GM18517 (cell line): ENCODE measurements at regions not wholly inside any gene's neighbourhood (a gene's known extent, or its start where the extent isn't known, plus 50 kb on each side); places are given as distances from the start of the nearest gene placed in this dataset.
"Not testable (repeated sequence)": the region's sequence is repeated elsewhere in the genome, so short reads cannot be mapped to it uniquely, and the experiment has no call there.

Experiments used
- ATAC-seq: cut with Tn5 transposase; IDR thresholded peaks from one replicate; pipeline ENCODE4 v1.9.1; 2021; ENCODE audit warnings: mild to moderate bottlenecking, moderate library complexity; ENCODE audit not compliant: unreplicated experiment

- ATAC-seq, result no peak
Measured at GRCh38 chr6:145073811-145074210, 661.5 kb downstream of the EPM2A start.

DNA sequence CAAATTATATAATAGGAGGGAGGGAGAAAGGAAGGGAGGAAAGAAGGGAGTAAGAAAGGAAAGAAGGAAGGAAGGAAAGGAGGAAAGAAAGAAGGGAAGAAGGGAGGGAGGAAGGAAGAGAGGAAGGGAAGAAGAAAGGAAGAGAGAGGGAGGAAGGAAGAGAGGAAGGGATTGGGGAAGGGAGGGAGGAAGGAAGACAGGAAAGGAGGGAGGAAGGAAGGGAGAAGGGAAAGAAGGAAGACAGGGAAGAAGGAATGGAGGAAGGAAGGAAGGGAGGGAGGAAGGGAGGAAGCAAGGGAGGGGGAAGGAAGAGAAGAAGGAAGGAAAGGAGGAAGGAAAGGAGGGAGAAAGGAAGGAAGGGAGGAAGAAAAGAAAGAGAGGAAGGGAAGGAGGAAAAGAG, 660.5 kb downstream of the EPM2A start:
- no peak for ATAC-seq

- no peak for ATAC-seq
Measured at GRCh38 chr6:145075425-145075824, 659.9 kb downstream of the EPM2A start.

- no peak for ATAC-seq
Measured at GRCh38 chr6:145076115-145076841, 659.0 kb downstream of the EPM2A start.

- no peak for ATAC-seq
Measured at GRCh38 chr6:145077382-145077781, 657.9 kb downstream of the EPM2A start.

- ATAC-seq, result no peak
Measured at GRCh38 chr6:145080651-145081050, 654.7 kb downstream of the EPM2A start.

DNA sequence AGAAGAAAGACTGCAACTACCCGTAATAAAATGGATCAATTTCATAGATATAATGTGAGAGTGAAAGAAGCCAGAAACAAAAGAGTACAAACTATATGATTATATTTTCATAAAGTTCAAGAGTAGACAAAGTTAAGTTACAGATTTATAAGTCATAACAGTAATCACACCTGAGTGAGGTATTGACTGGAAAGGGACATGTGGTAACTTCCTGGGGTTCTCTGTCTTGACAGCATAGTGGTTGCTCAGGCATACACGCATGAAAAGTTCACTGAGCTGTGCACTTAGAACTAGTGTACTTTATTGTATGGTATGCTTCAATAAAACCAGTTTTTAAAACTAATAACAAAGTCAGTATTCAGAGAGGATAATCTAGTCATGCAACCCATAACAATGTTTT, 653.6 kb downstream of the EPM2A start:
- no peak for ATAC-seq

- no peak for ATAC-seq
Measured at GRCh38 chr6:145082359-145082758, 653.0 kb downstream of the EPM2A start.

- no peak for ATAC-seq
Measured at GRCh38 chr6:145086197-145086596, 649.1 kb downstream of the EPM2A start.

DNA sequence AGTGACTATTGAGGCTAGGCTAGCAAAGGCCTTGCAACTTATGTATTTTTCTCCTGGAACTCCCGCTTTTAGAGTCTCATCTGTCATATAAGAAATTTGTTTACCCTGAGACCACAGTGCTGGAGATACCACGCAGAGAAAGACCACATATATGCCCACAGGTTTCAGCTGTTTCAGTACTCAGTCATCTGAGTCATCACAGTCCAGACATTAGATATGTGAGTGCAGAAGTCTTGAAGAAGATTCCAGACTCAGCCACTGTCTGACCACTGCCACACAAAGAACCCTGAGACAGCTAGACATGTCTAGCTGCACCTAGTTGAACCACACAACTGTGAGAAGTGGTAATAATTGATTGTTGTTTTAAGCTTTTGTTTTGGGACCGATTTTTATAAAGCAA, 648.3 kb downstream of the EPM2A start:
- ATAC-seq, result no peak

DNA sequence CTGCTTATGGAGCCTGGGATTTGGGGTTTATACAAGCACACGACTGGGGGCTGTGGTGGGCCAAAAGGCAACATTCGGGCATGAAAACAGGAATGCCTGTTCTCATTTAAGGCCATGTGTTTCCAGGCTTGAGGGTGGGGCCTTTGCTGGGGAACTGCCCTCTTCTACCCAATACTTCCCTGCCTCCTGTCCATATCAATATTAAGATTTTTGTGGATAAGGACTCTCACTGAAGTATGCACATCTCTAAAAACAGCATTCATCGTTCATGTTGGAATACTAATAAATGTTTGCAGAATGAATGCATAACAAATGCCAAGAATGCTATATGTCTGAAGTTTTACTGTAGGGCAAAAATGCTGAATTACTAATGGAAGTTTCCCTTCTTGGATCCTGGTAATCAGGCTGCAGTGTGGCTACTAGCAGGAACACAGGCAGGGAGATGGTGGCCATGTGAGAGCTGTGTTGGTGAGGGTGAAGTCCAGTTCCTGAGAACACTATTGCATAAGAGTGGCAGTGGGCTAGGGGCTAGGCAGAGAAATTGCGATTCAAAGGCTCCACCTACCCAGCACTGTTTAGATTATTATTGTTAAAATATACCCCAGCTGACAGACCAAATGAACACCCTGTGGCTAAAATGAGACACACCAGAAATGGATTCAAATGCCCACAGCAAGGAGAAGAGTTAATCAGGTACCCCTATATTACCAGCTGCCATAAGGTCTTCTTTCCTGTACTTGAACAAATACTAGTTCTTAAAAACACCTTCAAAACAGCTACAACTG, 644.3 kb downstream of the EPM2A start:
- ATAC-seq, result no peak

DNA sequence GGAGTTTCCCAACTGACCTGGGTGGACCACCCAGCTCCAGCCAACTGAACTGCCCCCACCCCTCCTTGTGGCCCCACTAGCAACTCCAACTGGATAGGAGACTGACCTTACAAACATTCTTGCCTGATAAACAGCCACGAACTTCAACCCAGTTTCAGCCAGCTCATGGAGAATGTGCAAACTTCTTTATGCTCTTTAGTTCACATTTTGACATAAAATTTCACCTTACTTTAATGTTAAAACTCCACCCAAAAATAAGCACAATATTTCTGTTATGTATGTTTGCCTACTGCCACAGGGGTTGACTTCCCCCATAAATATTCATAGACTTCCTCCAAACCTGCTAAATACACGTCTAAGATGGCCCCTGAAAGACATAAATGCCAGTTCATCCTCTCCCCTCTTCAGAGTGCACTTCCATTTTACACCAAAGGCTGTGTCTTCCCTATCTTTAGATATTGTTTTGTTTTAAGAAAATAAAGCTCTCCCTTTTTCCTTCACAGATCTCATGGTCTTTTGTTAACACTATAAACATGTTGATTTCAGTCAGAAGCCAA, 643.7 kb downstream of the EPM2A start:
- no peak for ATAC-seq

DNA sequence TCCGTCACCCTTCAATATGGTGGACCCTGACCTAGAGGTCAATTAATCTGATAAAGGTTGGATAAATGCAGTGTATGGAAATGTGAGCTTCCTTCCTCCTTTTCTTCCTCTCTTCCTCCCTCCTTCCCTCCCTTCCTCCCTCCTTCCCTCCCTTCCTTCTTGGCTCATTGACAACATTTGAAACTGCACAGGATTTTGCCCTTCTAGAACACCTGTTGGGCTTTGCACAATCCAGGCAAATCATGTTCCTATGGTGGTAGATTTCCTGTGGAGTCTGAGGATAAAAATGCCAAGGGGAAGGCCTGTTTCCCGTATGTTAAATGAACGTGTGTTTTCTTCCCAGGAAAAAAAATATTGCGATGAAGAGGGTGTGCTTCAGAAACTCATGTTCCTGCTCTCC, 642.8 kb downstream of the EPM2A start:
- no peak for ATAC-seq

GRCh38 chr6:145093226-145093625, 642.1 kb downstream of the EPM2A start:
- no peak for ATAC-seq

DNA sequence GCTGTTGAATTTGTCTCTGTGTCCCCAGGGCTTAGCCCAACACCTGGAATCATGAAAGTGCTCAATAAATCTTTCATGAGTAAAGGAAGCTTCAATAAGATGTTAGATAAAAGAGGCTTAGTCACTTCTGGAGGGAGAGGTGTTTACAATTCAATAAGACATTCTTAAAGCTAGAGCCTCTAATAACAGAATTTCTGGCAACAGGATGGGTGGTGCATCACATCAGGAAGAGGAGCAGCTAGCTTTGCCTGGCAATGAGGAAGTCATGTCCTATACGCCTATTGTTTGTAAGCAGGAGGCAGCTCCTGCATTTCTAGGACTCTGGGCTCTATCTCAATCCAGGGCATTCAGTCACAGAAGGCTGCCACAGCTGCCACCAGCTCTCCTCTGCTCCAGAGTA, 638.5 kb downstream of the EPM2A start:
- no peak for ATAC-seq

DNA sequence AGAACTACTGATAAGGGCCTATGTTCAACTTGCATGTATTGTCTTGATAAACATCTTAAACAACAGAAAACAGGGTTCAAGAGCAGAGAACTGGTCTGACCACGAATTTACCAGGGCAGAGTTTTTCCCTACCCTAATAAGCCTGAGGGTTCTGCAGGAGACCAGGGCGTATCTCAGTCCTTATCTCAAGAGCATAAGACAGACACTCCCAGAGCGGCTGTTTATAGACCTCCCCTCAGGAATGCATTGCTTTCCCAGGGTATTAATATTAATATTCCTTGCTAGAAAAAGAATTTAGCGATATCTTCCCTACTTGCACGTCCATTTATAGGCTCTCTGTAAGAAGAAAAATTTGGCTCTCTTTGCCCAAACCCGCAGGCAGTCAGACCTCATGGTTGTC, 637.2 kb downstream of the EPM2A start:
- not testable (repeated sequence) for ATAC-seq

GRCh38 chr6:145099713-145100112, 635.6 kb downstream of the EPM2A start:
- ATAC-seq, result no peak

- ATAC-seq, result no peak
Measured at GRCh38 chr6:145110109-145110508, 625.2 kb downstream of the EPM2A start.

DNA sequence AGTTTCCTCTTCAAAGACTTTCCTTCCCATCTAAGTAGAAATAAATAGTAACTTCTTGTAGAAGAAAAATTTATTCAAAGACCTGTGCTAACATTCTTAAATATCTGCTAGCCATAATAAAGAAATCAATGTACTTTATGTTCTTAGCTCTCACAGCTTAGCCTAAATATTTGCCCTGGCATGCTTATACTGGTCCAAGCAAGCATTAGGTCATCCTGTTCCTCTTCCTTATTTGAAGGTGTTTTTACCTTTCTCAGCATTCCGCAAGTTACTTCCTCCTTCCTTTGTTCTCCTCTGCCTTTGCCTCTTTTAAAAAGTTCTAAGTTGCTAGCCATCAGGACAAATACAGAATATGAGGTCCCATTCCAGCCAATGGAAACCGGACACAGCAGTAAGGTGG, 623.9 kb downstream of the EPM2A start:
- not testable (repeated sequence) for ATAC-seq

- no peak for ATAC-seq
Measured at GRCh38 chr6:145112711-145113148, 622.6 kb downstream of the EPM2A start.

DNA sequence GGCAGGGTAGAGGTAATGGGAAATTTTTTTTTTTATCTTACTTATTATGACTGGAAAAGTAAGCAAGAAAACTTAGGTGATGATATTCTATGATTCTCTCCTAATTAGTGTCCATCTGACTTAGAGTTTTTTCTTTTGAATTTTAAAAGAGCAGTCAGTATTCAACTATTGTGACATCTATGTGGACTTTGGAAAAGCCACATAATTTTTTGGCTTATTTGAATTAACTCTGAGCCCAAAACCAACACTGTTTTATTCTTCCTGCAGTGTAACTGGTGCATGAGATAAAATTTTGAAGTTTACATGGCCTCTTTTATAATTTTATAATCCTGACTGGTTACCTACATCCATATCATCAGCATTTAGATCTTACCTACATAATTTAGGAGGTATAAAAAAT, 619.7 kb downstream of the EPM2A start:
- ATAC-seq, result no peak

- ATAC-seq, result no peak
Measured at GRCh38 chr6:145116591-145117178, 618.6 kb downstream of the EPM2A start.
